HEK293 (cell line): ENCODE measurements at regions not wholly inside any gene's neighbourhood (a gene's known extent, or its start where the extent isn't known, plus 50 kb on each side); places are given as distances from the start of the nearest gene placed in this dataset.

Source experiments
- CTCF ChIA-PET: fragments of 350-600 bp; formaldehyde crosslinking; extraction: SDS; loops from one replicate; lab custom pipeline; 2021; ENCODE audit warnings: antibody characterized with exemption; lab: Yijun Ruan, JAX
- POLR2A ChIA-PET: fragments of 300-600 bp; formaldehyde crosslinking; extraction: SDS; loops from one replicate; lab custom pipeline; 2020; ENCODE audit warnings: antibody characterized with exemption, inconsistent platforms; lab: Yijun Ruan, JAX
- H3K27ac ChIP-seq: fragments of 200-500 bp; sonication (Bioruptor generic); 2 replicates; pipeline ENCODE4 v1.5.1; 2014; ENCODE audit warnings: low read depth, low read length, control low read depth, inconsistent platforms; ENCODE audit errors: extremely low read depth
- H3K36me3 ChIP-seq, 2 experiments: fragments of 200-500 bp in 1 of 2; sonication (Bioruptor generic) in 1 of 2; 1 replicate in 1 of 2; 2 replicates in 1 of 2; pipeline ENCODE4 v1.5.1; 2014 to 2017; ENCODE audit warnings: inconsistent platforms in 2 of 2, low read length in 2 of 2; ENCODE audit not compliant: control insufficient read depth in 2 of 2, insufficient read depth in 1 of 2
- H3K4me1 ChIP-seq: fragments of 200-500 bp; sonication (Bioruptor generic); 2 replicates; pipeline ENCODE4 v1.5.1; 2014; ENCODE audit warnings: mild to moderate bottlenecking, low read length, inconsistent platforms; ENCODE audit not compliant: control insufficient read depth, insufficient read depth
- H3K4me3 ChIP-seq: 2 replicates; pipeline ENCODE4 v1.5.1; 2011; ENCODE audit warnings: low read depth, mild to moderate bottlenecking, control low read depth, low read length, moderate library complexity
- H3K9me3 ChIP-seq: fragments of 200-500 bp; sonication (Bioruptor generic); 2 replicates; pipeline ENCODE4 v1.5.1; 2014; ENCODE audit warnings: low read depth, low read length, inconsistent platforms; ENCODE audit not compliant: control insufficient read depth, insufficient read depth
- BCL11A ChIP-seq: fragments of 450-650 bp; formaldehyde crosslinking; IDR thresholded peaks from 2 replicates; pipeline ENCODE4 v1.5.1; 2016; ENCODE audit warnings: low read depth, missing biosample characterization, missing genetic modification characterization
- IKZF3 ChIP-seq: fragments of 450-650 bp; IDR thresholded peaks from 2 replicates; pipeline ENCODE4 v1.5.0; 2018; ENCODE audit warnings: missing biosample characterization, mild to moderate bottlenecking, missing genetic modification characterization, moderate library complexity
- KLF16 ChIP-seq: fragments of 450-650 bp; formaldehyde crosslinking; IDR thresholded peaks from 2 replicates; pipeline ENCODE4 v1.5.1; 2017; ENCODE audit warnings: missing biosample characterization, missing genetic modification characterization
- MEIS1 ChIP-seq: sonication (generic); formaldehyde crosslinking; IDR thresholded peaks from 2 replicates; pipeline ENCODE4 v1.8.1; 2022; ENCODE audit warnings: missing genetic modification reagents, mild to moderate bottlenecking, borderline replicate concordance
- MZF1 ChIP-seq: fragments of 450-650 bp; formaldehyde crosslinking; IDR thresholded peaks from 2 replicates; pipeline ENCODE4 v1.5.1; 2017; ENCODE audit warnings: missing biosample characterization, missing genetic modification characterization, borderline replicate concordance
- RBAK ChIP-seq: fragments of 450-650 bp; formaldehyde crosslinking; IDR thresholded peaks from 2 replicates; pipeline ENCODE4 v1.5.1; 2016; ENCODE audit warnings: missing biosample characterization, missing genetic modification characterization
- REPIN1 ChIP-seq: fragments of 450-650 bp; formaldehyde crosslinking; IDR thresholded peaks from 2 replicates; pipeline ENCODE4 v1.5.1; 2017; ENCODE audit warnings: missing biosample characterization, missing genetic modification characterization, low read depth
- SP2 ChIP-seq: fragments of 450-650 bp; formaldehyde crosslinking; IDR thresholded peaks from 2 replicates; pipeline ENCODE4 v1.5.1; 2016; ENCODE audit warnings: missing biosample characterization, missing genetic modification characterization
- TSHZ1 ChIP-seq: fragments of 450-650 bp; formaldehyde crosslinking; IDR thresholded peaks from 2 replicates; pipeline ENCODE4 v1.5.1; 2016; ENCODE audit warnings: missing biosample characterization, missing genetic modification characterization, borderline replicate concordance
- ZBTB10 ChIP-seq: fragments of 450-650 bp; formaldehyde crosslinking; IDR thresholded peaks from 2 replicates; pipeline ENCODE4 v1.5.1; 2016; ENCODE audit warnings: missing biosample characterization, missing genetic modification characterization
- ZBTB21 ChIP-seq: fragments of 450-650 bp; formaldehyde crosslinking; IDR thresholded peaks from 2 replicates; pipeline ENCODE4 v1.5.1; 2017; ENCODE audit warnings: missing biosample characterization, missing genetic modification characterization
- ZFP3 ChIP-seq: fragments of 450-650 bp; formaldehyde crosslinking; IDR thresholded peaks from 2 replicates; pipeline ENCODE4 v1.5.1; 2016; ENCODE audit warnings: low read depth, missing biosample characterization, missing genetic modification characterization
- ZNF133 ChIP-seq: fragments of 450-650 bp; formaldehyde crosslinking; IDR thresholded peaks from 2 replicates; pipeline ENCODE4 v1.5.1; 2016; ENCODE audit warnings: missing biosample characterization, missing genetic modification characterization
- ZNF155 ChIP-seq: fragments of 450-650 bp; formaldehyde crosslinking; IDR thresholded peaks from 2 replicates; pipeline ENCODE4 v1.5.1; 2016; ENCODE audit warnings: missing biosample characterization, missing genetic modification characterization
- ZNF362 ChIP-seq: fragments of 450-650 bp; formaldehyde crosslinking; IDR thresholded peaks from 2 replicates; pipeline ENCODE4 v1.5.1; 2016; ENCODE audit warnings: missing biosample characterization, missing genetic modification characterization
- ZNF530 ChIP-seq: fragments of 450-650 bp; formaldehyde crosslinking; IDR thresholded peaks from 2 replicates; pipeline ENCODE4 v1.5.1; 2016; ENCODE audit warnings: low read depth, missing biosample characterization, missing genetic modification characterization
- ZNF544 ChIP-seq: fragments of 450-650 bp; formaldehyde crosslinking; IDR thresholded peaks from 2 replicates; pipeline ENCODE4 v1.5.0; 2017; ENCODE audit warnings: missing biosample characterization, missing genetic modification characterization
- ZNF549 ChIP-seq: fragments of 450-650 bp; IDR thresholded peaks from 2 replicates; pipeline ENCODE4 v1.5.1; 2018; ENCODE audit warnings: missing biosample characterization, missing genetic modification characterization, mild to moderate bottlenecking, inconsistent platforms, moderate library complexity
- ZNF621 ChIP-seq: fragments of 450-650 bp; formaldehyde crosslinking; IDR thresholded peaks from 2 replicates; pipeline ENCODE4 v1.5.1; 2017; ENCODE audit warnings: missing biosample characterization, missing genetic modification characterization
- ZNF645 ChIP-seq: fragments of 450-650 bp; formaldehyde crosslinking; IDR thresholded peaks from 2 replicates; pipeline ENCODE4; 2016; ENCODE audit warnings: missing biosample characterization, missing genetic modification characterization
- ZNF704 ChIP-seq: fragments of 450-650 bp; formaldehyde crosslinking; IDR thresholded peaks from 2 replicates; pipeline ENCODE4 v1.5.1; 2016; ENCODE audit warnings: missing biosample characterization, missing genetic modification characterization
- ZNF747 ChIP-seq: fragments of 450-650 bp; formaldehyde crosslinking; IDR thresholded peaks from 2 replicates; pipeline ENCODE4 v1.5.1; 2016; ENCODE audit warnings: missing biosample characterization, missing genetic modification characterization
- ZNF768 ChIP-seq: fragments of 450-650 bp; formaldehyde crosslinking; IDR thresholded peaks from 2 replicates; pipeline ENCODE4 v1.5.1; 2018; ENCODE audit warnings: missing biosample characterization, mild to moderate bottlenecking, missing genetic modification characterization

GRCh38 chr15:95923792-95924191 lies 406.7 kb upstream of the NR2F2 start:
- H3K4me1 ChIP-seq: no peaks in the 10 kb centered on the region
- no peak overlapping the region for H3K27ac ChIP-seq
- H3K9me3 ChIP-seq: no peaks in the 10 kb centered on the region
- ChIA-PET CTCF (no interaction called here), POLR2A (no interaction called here)
- H3K4me3 ChIP-seq: no peak overlapping the region
- no peaks in the 10 kb centered on the region for H3K36me3 ChIP-seq
- TF ChIP-seq ZNF544 (no peak), ZNF645 (tag by site-specific recombination) (no peak), TSHZ1 (tag by site-specific recombination) (no peak), ZNF747 (tag by site-specific recombination) (no peak), ZNF155 (tag by site-specific recombination) (no peak), ZNF704 (tag by site-specific recombination) (no peak), ZNF133 (tag by site-specific recombination) (no peak), ZFP3 (tag by site-specific recombination) (no peak), MZF1 (tag by site-specific recombination) (no peak)

- TF ChIP-seq ZNF549 (tag by site-specific recombination): no peak
- no peak for TF ChIP-seq BCL11A (tag by site-specific recombination)
- no peak for TF ChIP-seq REPIN1 (tag by site-specific recombination)
- no peak for TF ChIP-seq ZNF768 (tag by site-specific recombination)
- ChIA-PET CTCF (no interaction called here), POLR2A (no interaction called here)
- Histone ChIP-seq H3K9me3 (no peaks in the 10 kb centered on the region), H3K4me1 (no peaks in the 10 kb centered on the region), H3K27ac (no peak overlapping the region), H3K36me3 (no peaks in the 10 kb centered on the region), H3K4me3 (no peak overlapping the region)
Observed at GRCh38 chr15:95928822-95929221, 401.7 kb upstream of the NR2F2 start.

GRCh38 chr15:95929232-95929846 lies 401.2 kb upstream of the NR2F2 start:
- Histone ChIP-seq H3K27ac (no peak overlapping the region), H3K36me3 (no peaks in the 10 kb centered on the region), H3K4me3 (no peak overlapping the region), H3K9me3 (no peaks in the 10 kb centered on the region), H3K4me1 (no peaks in the 10 kb centered on the region)
- CTCF ChIA-PET: interaction anchor here (0.6 kb wide), 1 partner anchor 29 kb away, joined by 3 read pairs; no protein-coding TSS in a partner anchor
- POLR2A ChIA-PET: no interaction called here
- TF ChIP-seq ZNF362: no peak
- TF ChIP-seq ZNF621 (tag by site-specific recombination): no peak
- TF ChIP-seq ZNF530 (tag by site-specific recombination): no peak
- no peak for TF ChIP-seq ZNF133 (tag by site-specific recombination)
- no peak for TF ChIP-seq SP2 (tag by site-specific recombination)
- no peak for TF ChIP-seq KLF16 (tag by site-specific recombination)
- TF ChIP-seq RBAK (tag by site-specific recombination): no peak
- no peak for TF ChIP-seq IKZF3 (tag by site-specific recombination)
- TF ChIP-seq ZBTB21 (tag by site-specific recombination): no peak
- no peak for TF ChIP-seq ZBTB10
- TF ChIP-seq MEIS1 (CRISPR knock-in tag): no peak
